PC-9 (cell line): ENCODE measurements at regions not wholly inside any gene's neighbourhood (a gene's known extent, or its start where the extent isn't known, plus 50 kb on each side); places are given as distances from the start of the nearest gene placed in this dataset.

Experiments used
- BruUV-seq: library from RNA; stranded (reverse); fragments of 400-500 nt; replicated peaks from 2 replicates; lab custom pipeline; 2021; lab: Mats Ljungman, UMichigan
- CTCF ChIA-PET: fragments of 300-600 bp; sonication (Branson Sonifier 250); formaldehyde crosslinking; loops from one replicate; lab custom pipeline; 2022; ENCODE audit warnings: antibody characterized with exemption; lab: Charles Lee
- POLR2A ChIA-PET: fragments of 300-600 bp; sonication (Branson Sonifier 250); formaldehyde crosslinking; loops from one replicate; lab custom pipeline; 2022; ENCODE audit warnings: antibody characterized with exemption; ENCODE audit not compliant: unreplicated experiment; lab: Charles Lee
- DNase-seq, 2 experiments: peaks; one replicate each; pipeline versions ENCODE4 v3.0.0 to v3.0.0-alpha.2; 2015 to 2022; ENCODE audit warnings: mixed read lengths in 1 of 2
- H2AFZ ChIP-seq: fragments of 200-600 bp; sonication (generic); 2 replicates; pipeline ENCODE4 v1.8.1; 2017; ENCODE audit warnings: antibody characterized with exemption
- H3F3A ChIP-seq: fragments of 200-600 bp; sonication (generic); 2 replicates; pipeline ENCODE4 v1.8.1; 2017; ENCODE audit warnings: antibody characterized with exemption, mild to moderate bottlenecking, low read depth; ENCODE audit not compliant: insufficient read depth
- H3K27ac ChIP-seq: fragments of 200-600 bp; sonication (generic); 2 replicates; pipeline ENCODE4 v1.6.1; 2016; ENCODE audit warnings: mixed run types
- H3K27me3 ChIP-seq: fragments of 200-600 bp; sonication (generic); 2 replicates; pipeline ENCODE4 v1.6.1; 2016; ENCODE audit warnings: low read depth, mixed run types; ENCODE audit not compliant: insufficient read depth
- H3K36me3 ChIP-seq: fragments of 200-600 bp; sonication (generic); 2 replicates; pipeline ENCODE4 v1.6.1; 2016; ENCODE audit warnings: low read depth, mixed run types
- H3K4me1 ChIP-seq: fragments of 200-600 bp; sonication (generic); replicated peaks from 2 replicates; pipeline ENCODE4 v1.6.1; 2016; ENCODE audit warnings: mixed run types; ENCODE audit not compliant: insufficient read depth
- H3K4me2 ChIP-seq: fragments of 200-600 bp; sonication (generic); 2 replicates; pipeline ENCODE4 v1.6.1; 2017; ENCODE audit warnings: mixed run types
- H3K4me3 ChIP-seq: fragments of 200-600 bp; sonication (generic); 2 replicates; pipeline ENCODE4 v1.6.1; 2016; ENCODE audit warnings: mixed run types
- H3K79me2 ChIP-seq: fragments of 200-600 bp; sonication (generic); 2 replicates; pipeline ENCODE4 v1.6.1; 2017; ENCODE audit warnings: low read depth, mixed run types
- H3K9me2 ChIP-seq: fragments of 200-600 bp; sonication (generic); 2 replicates; pipeline ENCODE4 v1.8.1; 2017; ENCODE audit warnings: mild to moderate bottlenecking; ENCODE audit not compliant: insufficient read depth
- H3K9me3 ChIP-seq: fragments of 200-600 bp; sonication (generic); 2 replicates; pipeline ENCODE4 v1.8.1; 2016; ENCODE audit warnings: low read depth; ENCODE audit not compliant: insufficient read depth
- H4K20me1 ChIP-seq: fragments of 200-600 bp; sonication (generic); 2 replicates; pipeline ENCODE4 v1.8.1; 2017; ENCODE audit not compliant: insufficient read depth
- EZH2 ChIP-seq: fragments of 200-600 bp; sonication (generic); IDR thresholded peaks from 2 replicates; pipeline ENCODE4 v1.8.0; 2017; ENCODE audit warnings: antibody characterized with exemption, low read depth
- intact Hi-C: fragments of 100-400 bp; cut with micrococcal nuclease; formaldehyde crosslinking; loops from one replicate; pipeline ENCODE4 v1.10.0; 2022; ENCODE audit not compliant: unreplicated experiment
- TF ChIP-seq, protein P1 (sequence below): fragments of 200-600 bp; sonication (generic); conservative IDR thresholded peaks from 2 replicates; pipeline ENCODE4 v1.6.1; 2017; ENCODE audit warnings: mixed run types, antibody characterized with exemption, mild to moderate bottlenecking, moderate library complexity

DNA sequence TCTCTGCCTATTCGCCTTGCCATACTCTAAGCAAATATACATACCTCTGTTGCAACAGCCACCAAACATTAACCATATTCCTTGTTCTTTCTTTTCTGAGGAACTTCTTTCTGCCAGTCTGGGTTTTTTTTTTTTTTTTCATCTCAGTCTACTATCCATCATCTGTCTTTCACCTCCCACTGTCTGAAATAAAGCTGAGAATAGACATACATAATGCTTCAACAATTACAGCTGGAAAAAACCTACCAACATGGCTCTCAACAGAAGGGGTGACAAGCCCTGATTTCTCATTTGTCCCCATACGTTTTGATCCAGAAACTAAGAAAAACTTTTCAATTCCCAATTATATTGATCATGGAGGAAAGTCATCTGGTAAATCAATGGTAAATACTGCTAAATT is 728.8 kb upstream of the POU3F3 start:
- no peaks in the 10 kb centered on the region for H4K20me1 ChIP-seq
- no peaks in the 10 kb centered on the region for H3K79me2 ChIP-seq
- no peaks in the 10 kb centered on the region for H3K9me2 ChIP-seq
- H3K4me1 ChIP-seq = no peaks in the 10 kb centered on the region
- H3K9me3 ChIP-seq = no peaks in the 10 kb centered on the region
- TF ChIP-seq, protein P1, sequence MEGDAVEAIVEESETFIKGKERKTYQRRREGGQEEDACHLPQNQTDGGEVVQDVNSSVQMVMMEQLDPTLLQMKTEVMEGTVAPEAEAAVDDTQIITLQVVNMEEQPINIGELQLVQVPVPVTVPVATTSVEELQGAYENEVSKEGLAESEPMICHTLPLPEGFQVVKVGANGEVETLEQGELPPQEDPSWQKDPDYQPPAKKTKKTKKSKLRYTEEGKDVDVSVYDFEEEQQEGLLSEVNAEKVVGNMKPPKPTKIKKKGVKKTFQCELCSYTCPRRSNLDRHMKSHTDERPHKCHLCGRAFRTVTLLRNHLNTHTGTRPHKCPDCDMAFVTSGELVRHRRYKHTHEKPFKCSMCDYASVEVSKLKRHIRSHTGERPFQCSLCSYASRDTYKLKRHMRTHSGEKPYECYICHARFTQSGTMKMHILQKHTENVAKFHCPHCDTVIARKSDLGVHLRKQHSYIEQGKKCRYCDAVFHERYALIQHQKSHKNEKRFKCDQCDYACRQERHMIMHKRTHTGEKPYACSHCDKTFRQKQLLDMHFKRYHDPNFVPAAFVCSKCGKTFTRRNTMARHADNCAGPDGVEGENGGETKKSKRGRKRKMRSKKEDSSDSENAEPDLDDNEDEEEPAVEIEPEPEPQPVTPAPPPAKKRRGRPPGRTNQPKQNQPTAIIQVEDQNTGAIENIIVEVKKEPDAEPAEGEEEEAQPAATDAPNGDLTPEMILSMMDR = no peak
- no peak for TF ChIP-seq EZH2
- H3K4me2 ChIP-seq = no peak overlapping the region
- H3K36me3 ChIP-seq = no peaks in the 10 kb centered on the region
- intact Hi-C loops = no loop called here
- H3K27me3 ChIP-seq = peaks cover 8% of the 10 kb centered on the region; the same call in 1 of the 2 replicates
- no peak overlapping the region for H3K27ac ChIP-seq
- H3K4me3 ChIP-seq = no peak overlapping the region
- no peaks in the 10 kb centered on the region for H3F3A ChIP-seq
- CTCF ChIA-PET = no interaction called here
- DNase-seq = no peak
- POLR2A ChIA-PET = no interaction called here
- no peak overlapping the region for H2AFZ ChIP-seq
- no TSS peak for BruUV-seq

DNA sequence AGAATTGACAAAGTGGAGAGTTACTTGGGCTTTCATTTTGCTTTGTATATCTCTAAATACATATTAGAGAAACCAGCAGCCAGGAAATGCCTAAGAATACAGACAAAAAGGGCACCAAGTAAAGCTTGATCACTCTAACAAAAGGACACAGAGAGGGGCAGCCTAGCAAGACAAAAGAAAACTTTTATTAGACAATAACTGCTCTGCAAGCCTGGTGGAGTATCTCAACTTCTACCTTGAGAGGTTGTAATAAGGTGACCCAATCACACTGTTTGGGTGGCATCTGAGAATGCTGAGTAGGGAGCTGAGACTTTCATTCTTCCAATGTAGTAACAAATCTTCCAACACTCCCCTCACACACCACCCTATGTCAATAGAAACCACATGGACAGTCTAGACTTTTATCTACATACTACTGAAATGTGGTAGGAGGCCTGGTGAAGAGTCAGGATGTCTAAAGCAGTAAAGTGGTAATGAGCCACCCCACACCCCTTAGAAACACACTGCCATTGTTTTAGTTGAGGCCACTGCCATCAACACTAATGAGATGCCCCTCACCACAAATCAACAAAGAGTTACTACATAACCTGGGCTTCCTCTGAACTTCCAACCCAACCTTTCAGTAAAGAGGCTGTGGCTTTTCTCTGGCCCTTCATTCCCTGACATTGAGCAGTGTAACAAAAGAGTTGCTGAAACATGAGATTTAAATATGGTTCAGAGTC is 726.7 kb upstream of the POU3F3 start:
- Histone ChIP-seq H3K9me3 (no peaks in the 10 kb centered on the region), H3K4me2 (no peak overlapping the region), H3K4me3 (no peak overlapping the region), H3K27ac (no peak overlapping the region), H3K27me3 (peaks cover 5% of the 10 kb centered on the region; the same call in 1 of the 2 replicates), H2AFZ (no peak overlapping the region), H3K79me2 (no peaks in the 10 kb centered on the region), H3K9me2 (no peaks in the 10 kb centered on the region; the same call in 1 of the 2 replicates), H3K4me1 (no peaks in the 10 kb centered on the region), H4K20me1 (no peaks in the 10 kb centered on the region), H3F3A (no peaks in the 10 kb centered on the region), H3K36me3 (no peaks in the 10 kb centered on the region)
- ChIA-PET POLR2A (no interaction called here), CTCF (no interaction called here)
- no peak for DNase-seq
- no TSS peak for BruUV-seq
- intact Hi-C loops = no loop called here
- TF ChIP-seq EZH2 = no peak
- TF ChIP-seq, protein P1 = no peak

DNA sequence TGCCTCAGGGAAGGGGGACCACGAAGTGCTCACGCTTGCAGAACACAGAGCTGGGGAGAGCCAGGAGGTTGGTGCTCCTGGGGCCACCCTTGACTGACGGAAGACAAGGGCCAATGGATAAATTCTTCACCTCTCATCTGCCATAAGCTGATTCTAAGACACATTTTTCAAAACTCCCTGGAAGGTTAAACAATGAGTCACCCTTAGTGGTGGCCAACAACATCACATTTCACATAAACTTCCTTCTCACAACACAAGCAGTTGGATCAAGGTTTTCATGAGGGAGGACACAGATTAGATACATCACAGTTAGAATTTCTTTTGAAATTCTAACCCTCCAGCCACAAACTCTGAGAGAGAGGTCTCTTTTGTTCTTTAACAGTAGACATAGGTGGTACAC is 713.6 kb upstream of the POU3F3 start:
- no TSS peak for BruUV-seq
- Histone ChIP-seq H3K27me3 (no peaks in the 10 kb centered on the region), H3K36me3 (no peaks in the 10 kb centered on the region), H3K4me3 (no peak overlapping the region), H2AFZ (no peak overlapping the region), H3K79me2 (no peaks in the 10 kb centered on the region), H3K9me3 (no peaks in the 10 kb centered on the region; the same call in 1 of the 2 replicates), H3K27ac (no peak overlapping the region), H4K20me1 (no peaks in the 10 kb centered on the region), H3K4me1 (no peaks in the 10 kb centered on the region), H3F3A (no peaks in the 10 kb centered on the region), H3K4me2 (no peak overlapping the region), H3K9me2 (no peaks in the 10 kb centered on the region)
- TF ChIP-seq EZH2 = no peak
- TF ChIP-seq, protein P1 = no peak
- intact Hi-C loops = no loop called here
- ChIA-PET POLR2A (no interaction called here), CTCF (no interaction called here)
- no peak for DNase-seq
